Thyroid gland (tissue), 4 donors: ENCODE measurements at regions not wholly inside any gene's neighbourhood (a gene's known extent, or its start where the extent isn't known, plus 50 kb on each side); places are given as distances from the start of the nearest gene placed in this dataset.

Source experiments
- POLR2A ChIP-seq, 2 donors: fragments of 450-650 bp; IDR thresholded peaks; one replicate each; pipeline ENCODE4 v1.6.1; 2017; ENCODE audit warnings: antibody characterized with exemption in 2 of 2, mild to moderate bottlenecking in 2 of 2, moderate library complexity in 1 of 2
- TF ChIP-seq, protein P1 (sequence below), 6 experiments: fragments of 200-600 bp in 3 of 6; fragments of 450-650 bp in 3 of 6; sonication (generic) in 3 of 6; IDR thresholded peaks; one replicate each; pipeline ENCODE4 v1.5.1; 2016 to 2019; ENCODE audit warnings: antibody characterized with exemption in 6 of 6, mild to moderate bottlenecking in 2 of 6, inconsistent platforms in 1 of 6, moderate library complexity in 1 of 6

DNA sequence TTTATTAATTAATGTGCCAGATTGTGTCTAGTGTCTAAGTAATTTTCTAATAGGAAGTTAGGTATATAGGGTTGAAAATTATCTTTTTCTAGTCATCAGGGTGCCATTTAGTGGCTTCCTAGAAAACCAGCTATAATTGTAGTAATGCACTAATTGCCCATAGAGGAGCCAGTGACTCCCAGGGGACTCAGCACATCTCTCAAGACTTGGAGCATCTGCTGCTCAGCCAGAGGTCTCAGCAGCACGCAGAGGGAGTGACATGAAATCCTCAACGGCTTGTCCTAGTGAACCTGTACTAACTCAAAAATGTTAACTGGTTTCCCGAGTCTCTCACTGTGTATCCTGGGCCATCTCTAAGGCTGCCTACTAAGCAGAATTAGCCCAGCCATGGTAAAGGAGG lies 78.2 kb upstream of the MAN2A1 start:
- TF ChIP-seq, protein P1, sequence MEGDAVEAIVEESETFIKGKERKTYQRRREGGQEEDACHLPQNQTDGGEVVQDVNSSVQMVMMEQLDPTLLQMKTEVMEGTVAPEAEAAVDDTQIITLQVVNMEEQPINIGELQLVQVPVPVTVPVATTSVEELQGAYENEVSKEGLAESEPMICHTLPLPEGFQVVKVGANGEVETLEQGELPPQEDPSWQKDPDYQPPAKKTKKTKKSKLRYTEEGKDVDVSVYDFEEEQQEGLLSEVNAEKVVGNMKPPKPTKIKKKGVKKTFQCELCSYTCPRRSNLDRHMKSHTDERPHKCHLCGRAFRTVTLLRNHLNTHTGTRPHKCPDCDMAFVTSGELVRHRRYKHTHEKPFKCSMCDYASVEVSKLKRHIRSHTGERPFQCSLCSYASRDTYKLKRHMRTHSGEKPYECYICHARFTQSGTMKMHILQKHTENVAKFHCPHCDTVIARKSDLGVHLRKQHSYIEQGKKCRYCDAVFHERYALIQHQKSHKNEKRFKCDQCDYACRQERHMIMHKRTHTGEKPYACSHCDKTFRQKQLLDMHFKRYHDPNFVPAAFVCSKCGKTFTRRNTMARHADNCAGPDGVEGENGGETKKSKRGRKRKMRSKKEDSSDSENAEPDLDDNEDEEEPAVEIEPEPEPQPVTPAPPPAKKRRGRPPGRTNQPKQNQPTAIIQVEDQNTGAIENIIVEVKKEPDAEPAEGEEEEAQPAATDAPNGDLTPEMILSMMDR (IDR thresholded peaks at IDR 0.05): no peak
- TF ChIP-seq POLR2A (IDR thresholded peaks at IDR 0.05): no peak
